ENCODE measurements at regions not wholly inside any gene's neighbourhood (a gene's known extent, or its start where the extent isn't known, plus 50 kb on each side); places are given as distances from the start of the nearest gene placed in this dataset.

GRCh38 chr2:42851740-42852250, 59.4 kb upstream of the HAAO start:
- no peak overlapping the region for H3K4me3 ChIP-seq (ENCODE audit: low read depth, low read length)
- no peak for DNase-seq (ENCODE audit: low read depth)
- TF ChIP-seq, protein P1, sequence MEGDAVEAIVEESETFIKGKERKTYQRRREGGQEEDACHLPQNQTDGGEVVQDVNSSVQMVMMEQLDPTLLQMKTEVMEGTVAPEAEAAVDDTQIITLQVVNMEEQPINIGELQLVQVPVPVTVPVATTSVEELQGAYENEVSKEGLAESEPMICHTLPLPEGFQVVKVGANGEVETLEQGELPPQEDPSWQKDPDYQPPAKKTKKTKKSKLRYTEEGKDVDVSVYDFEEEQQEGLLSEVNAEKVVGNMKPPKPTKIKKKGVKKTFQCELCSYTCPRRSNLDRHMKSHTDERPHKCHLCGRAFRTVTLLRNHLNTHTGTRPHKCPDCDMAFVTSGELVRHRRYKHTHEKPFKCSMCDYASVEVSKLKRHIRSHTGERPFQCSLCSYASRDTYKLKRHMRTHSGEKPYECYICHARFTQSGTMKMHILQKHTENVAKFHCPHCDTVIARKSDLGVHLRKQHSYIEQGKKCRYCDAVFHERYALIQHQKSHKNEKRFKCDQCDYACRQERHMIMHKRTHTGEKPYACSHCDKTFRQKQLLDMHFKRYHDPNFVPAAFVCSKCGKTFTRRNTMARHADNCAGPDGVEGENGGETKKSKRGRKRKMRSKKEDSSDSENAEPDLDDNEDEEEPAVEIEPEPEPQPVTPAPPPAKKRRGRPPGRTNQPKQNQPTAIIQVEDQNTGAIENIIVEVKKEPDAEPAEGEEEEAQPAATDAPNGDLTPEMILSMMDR (conservative IDR thresholded peaks at IDR 0.05; ENCODE audit: low read depth, low read length) = no peak

DNA sequence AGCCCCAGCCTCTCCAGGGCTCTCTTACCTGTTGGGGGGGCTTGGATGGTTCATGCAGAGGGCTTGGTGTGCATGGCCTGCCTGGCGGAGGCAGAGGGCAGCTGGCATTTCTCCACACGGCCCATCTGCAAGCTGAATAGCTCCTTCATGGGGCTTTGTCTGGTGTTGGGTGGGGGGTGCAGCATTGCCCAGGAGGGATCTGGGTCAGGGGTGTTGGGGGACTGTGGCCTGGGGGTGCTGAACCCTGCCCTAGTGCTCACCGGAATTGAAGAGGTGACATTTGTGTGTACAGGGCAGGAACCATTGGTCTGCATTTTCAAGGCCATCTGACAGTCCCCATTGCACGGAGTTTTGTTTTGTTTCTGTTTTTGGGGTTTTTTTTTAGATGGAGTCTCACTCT, 58.8 kb upstream of the HAAO start:
- H3K4me3 ChIP-seq (ENCODE audit: low read depth, low read length) = no peak overlapping the region
- no peak for DNase-seq (ENCODE audit: low read depth)
- TF ChIP-seq, protein P1 (conservative IDR thresholded peaks at IDR 0.05; ENCODE audit: low read depth, low read length) = no peak

GRCh38 chr2:42850016-42850805, 57.8 kb upstream of the HAAO start:
- no peak for DNase-seq (ENCODE audit: low read depth)
- no peak overlapping the region for H3K4me3 ChIP-seq (ENCODE audit: low read depth, low read length)
- TF ChIP-seq, protein P1 (conservative IDR thresholded peaks at IDR 0.05; ENCODE audit: low read depth, low read length) = no peak

GRCh38 chr2:42849311-42849710, 56.9 kb upstream of the HAAO start:
- TF ChIP-seq, protein P1 (conservative IDR thresholded peaks at IDR 0.05; ENCODE audit: low read depth, low read length) = no peak
- no peak overlapping the region for H3K4me3 ChIP-seq (ENCODE audit: low read depth, low read length)
- DNase-seq (ENCODE audit: low read depth) = no peak

GRCh38 chr2:42848726-42849290, 56.4 kb upstream of the HAAO start:
- no peak for DNase-seq (ENCODE audit: low read depth)
- no peak overlapping the region for H3K4me3 ChIP-seq (ENCODE audit: low read depth, low read length)
- TF ChIP-seq, protein P1 (conservative IDR thresholded peaks at IDR 0.05; ENCODE audit: low read depth, low read length) = no peak

- no peak overlapping the region for H3K4me3 ChIP-seq (ENCODE audit: low read depth, low read length)
- TF ChIP-seq, protein P1 (conservative IDR thresholded peaks at IDR 0.05; ENCODE audit: low read depth, low read length) = no peak
- no peak for DNase-seq (ENCODE audit: low read depth)
These were observed 55.9 kb upstream of the HAAO start for GRCh38 chr2:42848265-42848664.

Data from choroid plexus epithelial cell (primary cell).